ENCODE measurements at regions not wholly inside any gene's neighbourhood (a gene's known extent, or its start where the extent isn't known, plus 50 kb on each side); places are given as distances from the start of the nearest gene placed in this dataset.
"Not testable (repeated sequence)": the region's sequence is repeated elsewhere in the genome, so short reads cannot be mapped to it uniquely, and the experiment has no call there.

DNA sequence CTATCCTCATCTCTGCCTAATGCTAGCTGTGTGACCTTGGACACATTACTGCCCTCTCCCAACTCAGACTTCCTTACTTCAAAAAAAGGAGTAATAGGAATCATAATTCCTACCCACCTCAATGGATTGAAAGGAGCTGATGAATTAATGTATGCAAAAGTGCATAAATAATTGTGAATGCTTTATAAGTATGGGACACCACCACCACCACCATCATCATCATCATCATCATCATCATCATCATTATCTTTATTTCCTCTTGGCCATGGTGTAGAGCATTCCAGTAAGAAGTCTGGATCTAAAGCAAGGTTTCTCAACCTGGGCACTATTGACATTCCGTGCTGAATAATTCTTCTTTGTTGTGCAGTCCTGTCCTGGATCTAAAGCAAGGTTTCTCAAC, 282.5 kb downstream of the MEX3B start:
- DNase-seq = no peak

- no peak for DNase-seq
These were observed 285.1 kb downstream of the MEX3B start for GRCh38 chr15:81760686-81761085.

DNA sequence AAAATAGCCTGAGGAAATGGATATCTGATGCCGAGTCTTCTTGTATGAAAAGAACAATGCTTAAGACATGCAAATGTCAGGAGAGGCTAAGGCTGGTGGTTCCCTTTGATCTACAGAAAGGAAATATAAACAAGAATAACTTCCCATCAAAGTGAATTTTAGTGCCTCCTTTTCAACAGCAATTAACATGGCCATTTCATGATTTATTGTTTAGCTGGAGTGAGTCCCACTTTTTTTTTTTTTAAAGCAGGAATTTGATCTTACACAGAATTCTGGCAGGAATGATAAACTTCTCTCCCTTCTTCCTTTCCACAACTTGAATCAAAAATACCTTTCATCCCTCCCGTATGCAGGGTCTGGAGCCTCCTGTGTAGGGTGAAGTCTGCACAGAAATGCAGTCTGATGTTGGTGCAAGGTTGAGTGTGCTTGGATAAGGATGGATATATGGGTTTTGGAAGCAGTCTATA, 287.0 kb downstream of the MEX3B start:
- DNase-seq = no peak

DNA sequence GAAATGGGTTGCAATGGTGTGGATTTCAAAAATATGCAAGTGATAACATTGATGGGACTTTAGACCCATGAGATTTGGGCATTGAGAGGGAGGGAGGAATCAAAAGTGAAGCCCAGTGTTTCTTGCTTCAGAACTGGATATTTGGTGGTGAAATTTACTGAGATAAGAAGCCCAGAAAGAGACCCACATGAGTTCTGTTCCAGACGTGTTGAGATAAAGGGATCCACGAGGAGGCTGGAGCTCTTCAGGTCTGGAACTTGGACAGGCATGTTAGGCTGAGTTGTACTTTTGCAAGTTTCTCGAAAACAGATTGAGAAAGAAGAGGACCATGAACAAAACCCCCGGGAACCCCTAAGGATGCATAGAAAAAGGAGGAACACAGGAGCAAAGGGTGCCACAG, 290.2 kb downstream of the MEX3B start:
- no peak for DNase-seq

DNA sequence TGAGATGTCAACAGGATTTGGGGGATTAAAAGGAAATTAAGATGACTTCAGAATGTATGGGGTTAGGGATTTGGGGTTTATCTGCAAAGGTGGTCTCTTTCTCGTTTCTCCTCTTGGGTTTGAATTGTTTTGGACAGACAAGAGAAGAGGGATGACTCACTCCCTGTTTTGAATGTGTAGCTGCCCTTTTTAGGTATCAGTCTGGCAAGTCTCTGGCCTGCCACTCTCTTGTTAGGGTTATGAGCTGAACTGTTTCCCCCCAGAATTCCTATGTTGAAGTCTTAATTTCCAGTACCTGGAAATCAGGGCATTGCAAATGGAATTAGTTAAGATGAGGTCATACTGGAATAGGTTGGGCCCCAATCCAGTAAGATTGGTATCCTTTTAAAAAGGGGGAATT, 291.7 kb downstream of the MEX3B start:
- no peak for DNase-seq

GRCh38 chr15:81752974-81753373, 292.8 kb downstream of the MEX3B start:
- no peak for DNase-seq

- peak; percentile 38 for DNase-seq
These were observed 293.3 kb downstream of the MEX3B start for GRCh38 chr15:81752546-81752942.

GRCh38 chr15:81751816-81752545, 293.8 kb downstream of the MEX3B start:
- DNase-seq = no peak

DNA sequence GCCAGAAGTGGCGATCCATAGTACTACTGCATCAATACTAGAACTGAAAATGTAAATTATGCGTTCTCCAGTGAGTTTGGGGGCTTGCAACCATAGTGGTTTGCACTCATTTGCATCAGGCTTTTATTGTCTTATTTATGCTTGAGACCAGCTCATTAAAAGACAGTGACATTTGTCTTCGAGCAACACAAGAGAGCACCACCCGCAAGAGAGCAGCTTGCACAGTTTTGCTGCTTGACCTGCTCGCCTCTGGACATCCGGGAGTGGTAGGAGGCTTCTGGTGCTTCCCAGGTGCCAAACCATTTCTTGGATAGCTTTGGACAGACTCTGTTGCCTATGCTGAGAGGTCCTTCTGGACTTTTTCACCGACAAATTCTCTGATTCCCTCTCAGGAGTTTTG, 294.6 kb downstream of the MEX3B start:
- DNase-seq = no peak

GRCh38 chr15:81749716-81750375, 296.0 kb downstream of the MEX3B start:
- DNase-seq = no peak

DNA sequence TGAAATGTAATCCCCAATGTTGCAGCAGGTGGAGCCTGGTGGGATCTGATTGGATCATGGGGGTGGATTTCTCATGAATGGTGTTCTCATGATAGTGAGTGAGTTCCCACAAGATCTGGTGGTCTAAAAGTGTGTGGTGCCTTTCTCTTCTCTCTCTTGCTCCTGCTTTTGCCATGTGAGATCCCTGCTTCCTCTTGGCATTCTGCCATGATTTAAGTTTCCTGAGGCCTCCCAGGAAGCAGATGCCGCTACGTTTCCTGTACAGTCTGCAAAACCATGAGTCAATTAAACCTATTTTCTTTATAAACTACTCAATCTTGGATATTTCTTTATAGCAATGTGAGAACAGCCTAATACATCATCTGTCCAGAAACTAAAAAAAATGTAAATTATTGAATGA, 298.3 kb downstream of the MEX3B start:
- no peak for DNase-seq

- DNase-seq = no peak
These were observed 298.8 kb downstream of the MEX3B start for GRCh38 chr15:81747026-81747425.

DNA sequence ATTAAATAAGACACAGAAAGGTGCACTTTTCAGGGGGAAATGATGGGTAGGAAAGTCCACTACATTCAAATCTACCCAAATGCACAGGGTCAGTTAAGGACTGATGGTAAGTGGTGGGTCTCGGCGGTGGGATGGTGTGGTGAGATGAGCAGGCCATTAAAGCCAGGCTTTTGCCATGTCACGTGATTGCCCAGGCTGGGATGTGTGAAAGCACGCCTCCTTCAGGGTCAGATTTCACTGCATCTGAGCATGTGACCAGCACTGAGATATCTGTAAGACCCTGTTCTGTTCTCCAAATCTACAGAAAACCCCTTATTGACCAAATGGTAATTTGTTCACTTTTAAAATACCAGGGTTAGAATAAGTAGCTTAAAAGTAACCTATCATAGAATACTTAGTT, 301.5 kb downstream of the MEX3B start:
- DNase-seq = no peak

- DNase-seq = no peak
These were observed 305.4 kb downstream of the MEX3B start for GRCh38 chr15:81740416-81740815.

GRCh38 chr15:81729340-81729739, 316.5 kb downstream of the MEX3B start:
- DNase-seq = no peak

GRCh38 chr15:81728726-81729125, 317.1 kb downstream of the MEX3B start:
- DNase-seq = no peak

DNA sequence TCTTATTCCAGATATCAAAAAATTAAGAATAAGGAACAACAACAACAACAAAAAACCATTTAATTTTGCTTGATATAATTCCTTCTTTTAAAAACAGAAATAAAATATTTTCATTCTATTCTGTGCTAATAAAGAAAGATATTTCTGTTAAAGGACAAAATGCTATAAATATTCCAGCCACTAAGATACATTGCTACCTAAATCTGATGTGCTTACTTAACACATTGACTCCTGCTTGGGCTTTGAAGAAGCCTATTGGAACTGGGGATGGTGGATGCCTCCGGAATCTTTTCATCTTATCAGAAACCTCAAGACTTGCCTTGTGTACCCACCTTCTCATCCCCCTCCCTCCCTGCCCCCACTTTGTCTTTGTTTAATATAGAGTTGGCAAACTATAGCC, 320.2 kb downstream of the MEX3B start:
- no peak for DNase-seq

GRCh38 chr15:81724536-81724935, 321.3 kb downstream of the MEX3B start:
- DNase-seq = no peak

- no peak for DNase-seq
These were observed 322.1 kb downstream of the MEX3B start for GRCh38 chr15:81723701-81724100.

DNA sequence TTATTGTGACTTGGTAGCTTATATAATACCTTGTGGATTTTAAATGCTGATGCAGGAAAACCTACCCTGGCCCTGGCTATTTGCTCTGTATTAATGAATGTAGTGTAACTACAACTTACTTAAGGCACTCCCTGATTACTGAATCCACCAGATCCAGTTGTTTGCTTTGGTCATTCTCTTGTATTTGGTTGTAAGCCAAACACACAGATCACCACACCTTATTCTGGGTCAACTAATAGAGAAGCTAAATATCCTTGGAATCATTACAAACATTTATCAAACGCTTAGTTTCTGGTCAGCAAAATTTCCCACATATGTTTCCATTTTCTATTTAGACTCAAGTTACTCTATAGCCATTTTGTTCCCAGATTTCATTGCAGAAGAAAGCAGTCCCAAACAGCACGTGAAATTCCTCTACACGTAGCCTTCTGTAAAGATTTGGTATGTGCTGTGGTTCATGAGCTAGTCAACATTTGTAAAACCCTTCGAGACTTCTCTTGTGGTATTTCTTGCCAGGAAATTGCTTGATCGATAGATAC, 322.6 kb downstream of the MEX3B start:
- no peak for DNase-seq

- DNase-seq = not testable (repeated sequence)
These were observed 329.4 kb downstream of the MEX3B start for GRCh38 chr15:81716468-81716867.

DNA sequence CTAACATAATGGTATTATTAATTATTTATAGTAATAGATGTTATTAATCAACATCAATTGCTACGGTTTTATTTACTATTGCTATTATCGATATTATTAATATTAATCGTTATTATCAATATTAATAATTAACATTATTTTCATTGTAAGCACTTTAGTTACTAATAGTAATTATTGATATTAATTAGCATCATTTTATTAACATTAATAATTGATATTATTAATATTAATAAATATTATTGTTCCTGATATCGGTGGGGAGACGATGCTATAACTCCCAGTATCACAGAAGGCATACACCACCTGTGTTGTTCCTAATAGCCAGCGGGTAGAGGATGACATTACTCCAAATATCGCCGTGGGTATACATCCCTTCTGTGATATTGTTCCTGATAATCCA, 335.5 kb downstream of the MEX3B start:
- DNase-seq = no peak

DNA sequence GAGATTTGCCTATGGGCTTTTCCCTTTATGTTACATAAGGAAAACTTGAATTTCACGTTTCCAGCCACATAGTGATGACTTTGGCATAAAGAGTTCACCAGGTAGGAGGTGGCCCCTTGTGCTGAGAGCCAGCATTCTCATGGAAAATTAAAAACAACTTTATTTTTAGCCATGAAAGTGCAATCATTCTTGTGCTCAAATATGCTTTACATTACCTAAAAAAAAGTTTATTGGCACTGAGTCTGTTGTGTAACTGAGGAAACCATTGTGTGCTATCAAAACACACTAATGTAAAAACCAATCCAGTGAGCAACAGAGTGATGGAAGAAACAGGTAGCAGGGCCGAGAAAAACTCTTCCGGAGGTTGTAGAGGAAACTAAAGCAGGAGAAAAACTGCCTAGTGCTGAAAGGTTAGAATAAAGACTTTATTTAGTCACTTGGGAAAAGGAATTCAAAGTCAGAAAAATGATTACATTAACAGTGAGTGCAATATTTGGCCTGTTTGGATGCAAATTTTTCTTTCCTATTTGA, 332.9 kb upstream of the TMC3 start:
- DNase-seq = not testable (repeated sequence)

GRCh38 chr15:81705727-81706126, 331.7 kb upstream of the TMC3 start:
- DNase-seq = not testable (repeated sequence)

Data from NCI-H2107 (cell line).